ENCODE measurements at regions not wholly inside any gene's neighbourhood (a gene's known extent, or its start where the extent isn't known, plus 50 kb on each side); places are given as distances from the start of the nearest gene placed in this dataset.
"Not testable (repeated sequence)": the region's sequence is repeated elsewhere in the genome, so short reads cannot be mapped to it uniquely, and the experiment has no call there.

GRCh38 chr5:157999696-158000095, 140.8 kb upstream of the CLINT1 start:
- no peak for DNase-seq

GRCh38 chr5:157997991-157998504, 139.1 kb upstream of the CLINT1 start:
- no peak for DNase-seq

- peak; percentile 51 for DNase-seq
Observed at GRCh38 chr5:157994906-157995519, 136.1 kb upstream of the CLINT1 start.

- DNase-seq: no peak
Observed at GRCh38 chr5:157993986-157994691, 135.2 kb upstream of the CLINT1 start.

GRCh38 chr5:157993201-157993600, 134.3 kb upstream of the CLINT1 start:
- no peak for DNase-seq

GRCh38 chr5:157990583-157991181, 131.7 kb upstream of the CLINT1 start:
- DNase-seq: no peak

GRCh38 chr5:157989296-157989695, 130.4 kb upstream of the CLINT1 start:
- no peak for DNase-seq

GRCh38 chr5:157987259-157987658, 128.3 kb upstream of the CLINT1 start:
- DNase-seq: no peak

GRCh38 chr5:157986431-157986990, 127.6 kb upstream of the CLINT1 start:
- DNase-seq: no peak

GRCh38 chr5:157984611-157985010, 125.7 kb upstream of the CLINT1 start:
- DNase-seq: no peak

- DNase-seq: no peak
Observed at GRCh38 chr5:157983906-157984551, 125.1 kb upstream of the CLINT1 start.

GRCh38 chr5:157978061-157978460, 119.1 kb upstream of the CLINT1 start:
- DNase-seq: no peak

GRCh38 chr5:157976429-157976828, 117.5 kb upstream of the CLINT1 start:
- no peak for DNase-seq

GRCh38 chr5:157972579-157972978, 113.6 kb upstream of the CLINT1 start:
- no peak for DNase-seq

- no peak for DNase-seq
Observed at GRCh38 chr5:157971571-157972216, 112.7 kb upstream of the CLINT1 start.

GRCh38 chr5:157968570-157968969, 109.6 kb upstream of the CLINT1 start:
- DNase-seq: not testable (repeated sequence)

GRCh38 chr5:157965989-157966388, 107.0 kb upstream of the CLINT1 start:
- no peak for DNase-seq

- DNase-seq: no peak
Observed at GRCh38 chr5:157965040-157965678, 106.2 kb upstream of the CLINT1 start.

GRCh38 chr5:157963761-157964160, 104.8 kb upstream of the CLINT1 start:
- DNase-seq: no peak

GRCh38 chr5:157963244-157963643, 104.3 kb upstream of the CLINT1 start:
- DNase-seq: no peak

GRCh38 chr5:157962686-157963085, 103.7 kb upstream of the CLINT1 start:
- not testable (repeated sequence) for DNase-seq

Measured in stimulated activated CD4-positive, alpha-beta T cell treated with anti-CD3 and anti-CD28 coated beads, Interleukin-4, amount 100 ng/mL, for 24 hours (primary cell).